ENCODE measurements at regions not wholly inside any gene's neighbourhood (a gene's known extent, or its start where the extent isn't known, plus 50 kb on each side); places are given as distances from the start of the nearest gene placed in this dataset.

- no peak for DNase-seq
Measured at GRCh38 chr5:89246864-89247263, 363.9 kb upstream of the MEF2C start.

GRCh38 chr5:89246252-89246651 lies 363.3 kb upstream of the MEF2C start:
- no peak for DNase-seq

GRCh38 chr5:89243611-89244010 lies 360.6 kb upstream of the MEF2C start:
- DNase-seq: no peak

- no peak for DNase-seq
Measured at GRCh38 chr5:89241186-89241585, 358.2 kb upstream of the MEF2C start.

GRCh38 chr5:89236900-89237299 lies 353.9 kb upstream of the MEF2C start:
- no peak for DNase-seq

- no peak for DNase-seq
Measured at GRCh38 chr5:89233462-89233861, 350.5 kb upstream of the MEF2C start.

GRCh38 chr5:89232139-89232603 lies 349.2 kb upstream of the MEF2C start:
- DNase-seq: no peak

GRCh38 chr5:89230178-89230577 lies 347.2 kb upstream of the MEF2C start:
- no peak for DNase-seq

- no peak for DNase-seq
Measured at GRCh38 chr5:89229331-89230070, 346.5 kb upstream of the MEF2C start.

- no peak for DNase-seq
Measured at GRCh38 chr5:89228355-89228754, 345.4 kb upstream of the MEF2C start.

- no peak for DNase-seq
Measured at GRCh38 chr5:89218364-89218763, 335.4 kb upstream of the MEF2C start.

GRCh38 chr5:89216606-89217005 lies 333.6 kb upstream of the MEF2C start:
- DNase-seq: no peak

- DNase-seq: no peak
Measured at GRCh38 chr5:89213573-89213972, 330.6 kb upstream of the MEF2C start.

- no peak for DNase-seq
Measured at GRCh38 chr5:89211836-89212235, 328.9 kb upstream of the MEF2C start.

- no peak for DNase-seq
Measured at GRCh38 chr5:89208811-89209210, 325.8 kb upstream of the MEF2C start.

GRCh38 chr5:89208392-89208791 lies 325.4 kb upstream of the MEF2C start:
- DNase-seq: no peak

- DNase-seq: no peak
Measured at GRCh38 chr5:89204756-89205155, 321.8 kb upstream of the MEF2C start.

GRCh38 chr5:89203611-89204010 lies 320.6 kb upstream of the MEF2C start:
- no peak for DNase-seq

GRCh38 chr5:89200899-89201298 lies 317.9 kb upstream of the MEF2C start:
- no peak for DNase-seq

- no peak for DNase-seq
Measured at GRCh38 chr5:89199306-89199705, 316.3 kb upstream of the MEF2C start.

GRCh38 chr5:89191374-89191773 lies 308.4 kb upstream of the MEF2C start:
- DNase-seq: no peak

- no peak for DNase-seq
Measured at GRCh38 chr5:89190515-89191265, 307.7 kb upstream of the MEF2C start.

- DNase-seq: no peak
Measured at GRCh38 chr5:89187883-89188465, 305.0 kb upstream of the MEF2C start.

GRCh38 chr5:89187268-89187667 lies 304.3 kb upstream of the MEF2C start:
- no peak for DNase-seq
